GM23338 (cell line): ENCODE measurements at regions not wholly inside any gene's neighbourhood (a gene's known extent, or its start where the extent isn't known, plus 50 kb on each side); places are given as distances from the start of the nearest gene placed in this dataset.

Experiments
- ATAC-seq: fragments of 200-7000 bp; cut with Tn5 transposase; 3 replicates; pipeline ENCODE4 v1.9.1; 2020
- DNase-seq: peaks from one replicate; pipeline ENCODE4 v3.0.0-alpha.2; 2015; ENCODE audit warnings: low spot score
- H2AFZ ChIP-seq: fragments of 200-600 bp; sonication (generic); 2 replicates; pipeline ENCODE4 v1.8.0; 2016; ENCODE audit warnings: antibody characterized with exemption, mild to moderate bottlenecking, moderate library complexity
- H3F3A ChIP-seq: fragments of 200-600 bp; sonication (generic); replicated peaks from 2 replicates; pipeline ENCODE4 v1.8.0; 2017; ENCODE audit warnings: antibody characterized with exemption, mixed run types, low read depth
- H3K27ac ChIP-seq: fragments of 200-600 bp; sonication (generic); 2 replicates; pipeline ENCODE4 v1.6.1; 2016; ENCODE audit warnings: low read depth
- H3K27me3 ChIP-seq: fragments of 200-600 bp; sonication (generic); 2 replicates; pipeline ENCODE4 v1.8.0; 2016; ENCODE audit warnings: mild to moderate bottlenecking, mixed run types, moderate library complexity; ENCODE audit not compliant: insufficient read depth
- H3K36me3 ChIP-seq: fragments of 200-600 bp; sonication (generic); 2 replicates; pipeline ENCODE4 v1.8.0; 2016; ENCODE audit warnings: mild to moderate bottlenecking; ENCODE audit not compliant: insufficient read depth
- H3K4me1 ChIP-seq: fragments of 200-600 bp; sonication (generic); 2 replicates; pipeline ENCODE4 v1.8.0; 2016; ENCODE audit warnings: mild to moderate bottlenecking, moderate library complexity; ENCODE audit not compliant: insufficient read depth
- H3K4me2 ChIP-seq: fragments of 200-600 bp; sonication (generic); 2 replicates; pipeline ENCODE4 v1.7.1; 2017; ENCODE audit warnings: mixed run types
- H3K4me3 ChIP-seq: fragments of 200-600 bp; sonication (generic); 2 replicates; pipeline ENCODE4 v1.6.1; 2016; ENCODE audit warnings: mixed run types
- H3K79me2 ChIP-seq: fragments of 200-600 bp; sonication (generic); replicated peaks from 2 replicates; pipeline ENCODE4 v1.8.0; 2017; ENCODE audit warnings: mild to moderate bottlenecking; ENCODE audit not compliant: insufficient read depth
- H3K9me2 ChIP-seq: fragments of 200-600 bp; sonication (generic); 2 replicates; pipeline ENCODE4 v1.8.0; 2017; ENCODE audit not compliant: insufficient read depth
- H4K20me1 ChIP-seq: fragments of 200-600 bp; sonication (generic); replicated peaks from 2 replicates; pipeline ENCODE4 v1.8.0; 2017; ENCODE audit warnings: mild to moderate bottlenecking; ENCODE audit not compliant: insufficient read depth
- H3K27ac Mint-ChIP-seq: 2 replicates; pipeline ENCODE4 v1.8.0; 2020; ENCODE audit warnings: inconsistent platforms, mild to moderate bottlenecking, moderate library complexity, mixed read lengths
- H3K27me3 Mint-ChIP-seq: 3 replicates; pipeline ENCODE4 v1.8.0; 2022; ENCODE audit warnings: low read depth, mild to moderate bottlenecking, moderate library complexity, mixed read lengths, inconsistent platforms; ENCODE audit not compliant: insufficient read depth, poor library complexity
- H3K36me3 Mint-ChIP-seq: 3 replicates; pipeline ENCODE4 v1.8.0; 2021; ENCODE audit warnings: low read depth, mild to moderate bottlenecking, inconsistent platforms, moderate library complexity, mixed read lengths
- H3K4me1 Mint-ChIP-seq: 3 replicates; pipeline ENCODE4 v1.8.0; 2020; ENCODE audit warnings: mild to moderate bottlenecking, inconsistent platforms, mixed read lengths
- H3K4me3 Mint-ChIP-seq: 3 replicates; pipeline ENCODE4 v1.8.0; 2021; ENCODE audit warnings: moderate library complexity, mild to moderate bottlenecking, inconsistent platforms, mixed read lengths
- H3K9me3 Mint-ChIP-seq: 3 replicates; pipeline ENCODE4 v1.8.0; 2020; ENCODE audit warnings: moderate library complexity, mild to moderate bottlenecking, inconsistent platforms, mixed read lengths
- EZH2phosphoT487 ChIP-seq: fragments of 200-600 bp; sonication (generic); IDR thresholded peaks from one replicate; pipeline ENCODE4 v1.8.1; 2018; ENCODE audit warnings: antibody characterized with exemption; ENCODE audit not compliant: unreplicated experiment
- NANOG ChIP-seq: IDR thresholded peaks from 2 replicates; pipeline ENCODE4 v1.6.1; 2016; ENCODE audit warnings: antibody characterized with exemption, borderline replicate concordance
- STAT1 ChIP-seq: IDR thresholded peaks from one replicate; pipeline ENCODE4 v1.6.1; 2016; ENCODE audit warnings: antibody characterized with exemption; ENCODE audit not compliant: unreplicated experiment
- ZNF114 ChIP-seq: fragments of 250-450 bp; sonication (Bioruptor Pico); IDR thresholded peaks from 2 replicates; pipeline ENCODE4 v1.5.0; 2020; ENCODE audit warnings: mild to moderate bottlenecking, moderate library complexity
- TF ChIP-seq, protein P1 (sequence below): IDR thresholded peaks from one replicate; pipeline ENCODE4 v1.6.1; 2018; ENCODE audit warnings: antibody characterized with exemption; ENCODE audit not compliant: unreplicated experiment
- TF ChIP-seq, protein P2 (sequence below), 2 experiments: fragments of 200-600 bp in 1 of 2; sonication (generic) in 1 of 2; conservative IDR thresholded peaks; 2 replicates each; pipeline versions ENCODE4 v1.5.1 to v1.6.1; 2016 to 2017; ENCODE audit warnings: antibody characterized with exemption in 2 of 2, low read depth in 2 of 2, mild to moderate bottlenecking in 2 of 2, moderate library complexity in 1 of 2

DNA sequence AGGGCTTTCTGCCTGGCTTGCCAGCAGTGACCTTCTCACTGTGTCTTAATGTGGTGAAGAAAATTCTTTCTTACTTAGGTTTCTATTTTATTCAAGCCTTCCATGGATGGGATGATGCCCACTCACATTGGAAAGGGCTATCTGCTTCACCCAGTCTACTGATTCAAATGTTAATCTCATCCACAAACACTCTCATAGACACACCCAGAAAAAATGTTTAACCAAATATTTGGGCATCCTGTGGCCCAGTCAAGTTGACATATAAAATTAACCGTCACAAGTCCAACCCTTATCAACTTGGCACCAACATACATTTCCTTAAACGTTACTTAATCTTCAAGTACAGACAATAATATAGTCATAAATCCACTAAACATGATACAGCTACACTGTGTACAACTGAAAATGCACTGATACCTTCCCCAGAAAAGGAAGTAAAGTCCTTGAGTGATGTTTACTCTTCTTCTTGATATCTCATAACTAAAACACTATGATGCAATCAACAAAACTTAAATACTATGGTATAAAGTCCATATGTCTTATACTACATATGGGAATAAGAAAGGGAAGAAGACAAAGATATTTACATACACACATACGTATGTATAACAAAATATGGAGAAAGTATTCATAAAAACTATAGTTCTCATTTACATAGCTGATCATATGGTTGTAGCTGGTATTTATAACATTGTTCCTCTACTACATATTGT is 394.7 kb upstream of the NOVA1 start:
- ATAC-seq (no peak), DNase-seq (no peak)
- Histone ChIP-seq H3K27me3 (no peaks in the 10 kb centered on the region), H3K9me2 (peaks cover 14% of the 10 kb centered on the region), H2AFZ (no peak overlapping the region), H3K4me3 (no peak overlapping the region), H3K4me1 (peaks cover 12% of the 10 kb centered on the region; the same call in 1 of the 2 replicates), H3K4me2 (no peak overlapping the region), H4K20me1 (no peaks in the 10 kb centered on the region), H3F3A (no peaks in the 10 kb centered on the region), H3K27ac (no peak overlapping the region), H3K36me3 (no peaks in the 10 kb centered on the region), H3K79me2 (no peaks in the 10 kb centered on the region)
- TF ChIP-seq NANOG (no peak), ZNF114 (CRISPR knock-in tag) (no peak)
- TF ChIP-seq, protein P1, sequence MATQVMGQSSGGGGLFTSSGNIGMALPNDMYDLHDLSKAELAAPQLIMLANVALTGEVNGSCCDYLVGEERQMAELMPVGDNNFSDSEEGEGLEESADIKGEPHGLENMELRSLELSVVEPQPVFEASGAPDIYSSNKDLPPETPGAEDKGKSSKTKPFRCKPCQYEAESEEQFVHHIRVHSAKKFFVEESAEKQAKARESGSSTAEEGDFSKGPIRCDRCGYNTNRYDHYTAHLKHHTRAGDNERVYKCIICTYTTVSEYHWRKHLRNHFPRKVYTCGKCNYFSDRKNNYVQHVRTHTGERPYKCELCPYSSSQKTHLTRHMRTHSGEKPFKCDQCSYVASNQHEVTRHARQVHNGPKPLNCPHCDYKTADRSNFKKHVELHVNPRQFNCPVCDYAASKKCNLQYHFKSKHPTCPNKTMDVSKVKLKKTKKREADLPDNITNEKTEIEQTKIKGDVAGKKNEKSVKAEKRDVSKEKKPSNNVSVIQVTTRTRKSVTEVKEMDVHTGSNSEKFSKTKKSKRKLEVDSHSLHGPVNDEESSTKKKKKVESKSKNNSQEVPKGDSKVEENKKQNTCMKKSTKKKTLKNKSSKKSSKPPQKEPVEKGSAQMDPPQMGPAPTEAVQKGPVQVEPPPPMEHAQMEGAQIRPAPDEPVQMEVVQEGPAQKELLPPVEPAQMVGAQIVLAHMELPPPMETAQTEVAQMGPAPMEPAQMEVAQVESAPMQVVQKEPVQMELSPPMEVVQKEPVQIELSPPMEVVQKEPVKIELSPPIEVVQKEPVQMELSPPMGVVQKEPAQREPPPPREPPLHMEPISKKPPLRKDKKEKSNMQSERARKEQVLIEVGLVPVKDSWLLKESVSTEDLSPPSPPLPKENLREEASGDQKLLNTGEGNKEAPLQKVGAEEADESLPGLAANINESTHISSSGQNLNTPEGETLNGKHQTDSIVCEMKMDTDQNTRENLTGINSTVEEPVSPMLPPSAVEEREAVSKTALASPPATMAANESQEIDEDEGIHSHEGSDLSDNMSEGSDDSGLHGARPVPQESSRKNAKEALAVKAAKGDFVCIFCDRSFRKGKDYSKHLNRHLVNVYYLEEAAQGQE, result no peak
- Mint-ChIP-seq H3K36me3 (no peaks in the 10 kb centered on the region), H3K27ac (no peak overlapping the region), H3K4me1 (peaks cover 17% of the 10 kb centered on the region), H3K4me3 (no peak overlapping the region), H3K9me3 (no peaks in the 10 kb centered on the region), H3K27me3 (no peaks in the 10 kb centered on the region)

- Histone ChIP-seq H3K9me2 (peaks cover 14% of the 10 kb centered on the region), H3K27ac (no peak overlapping the region), H3K4me3 (no peak overlapping the region), H3K4me2 (no peak overlapping the region), H3K4me1 (0 out of 2 replicates have a peak, but pooled peaks cover 5% of the 10 kb centered on the region), H3K27me3 (no peaks in the 10 kb centered on the region), H3F3A (no peaks in the 10 kb centered on the region), H2AFZ (no peak overlapping the region), H3K79me2 (no peaks in the 10 kb centered on the region), H4K20me1 (no peaks in the 10 kb centered on the region), H3K36me3 (no peaks in the 10 kb centered on the region)
- TF ChIP-seq EZH2phosphoT487, result no peak
- no peaks in the 10 kb centered on the region for H3K27me3 Mint-ChIP-seq
- peaks cover 8% of the 10 kb centered on the region; the same call in 2 of the 3 replicates for H3K4me1 Mint-ChIP-seq
- H3K9me3 Mint-ChIP-seq, result no peaks in the 10 kb centered on the region
- no peaks in the 10 kb centered on the region for H3K36me3 Mint-ChIP-seq
- H3K4me3 Mint-ChIP-seq, result no peak overlapping the region
- DNase-seq, result no peak
- no peak for ATAC-seq
- no peak overlapping the region for H3K27ac Mint-ChIP-seq
These were observed 395.7 kb upstream of the NOVA1 start for GRCh38 chr14:26993556-26993955.

DNA sequence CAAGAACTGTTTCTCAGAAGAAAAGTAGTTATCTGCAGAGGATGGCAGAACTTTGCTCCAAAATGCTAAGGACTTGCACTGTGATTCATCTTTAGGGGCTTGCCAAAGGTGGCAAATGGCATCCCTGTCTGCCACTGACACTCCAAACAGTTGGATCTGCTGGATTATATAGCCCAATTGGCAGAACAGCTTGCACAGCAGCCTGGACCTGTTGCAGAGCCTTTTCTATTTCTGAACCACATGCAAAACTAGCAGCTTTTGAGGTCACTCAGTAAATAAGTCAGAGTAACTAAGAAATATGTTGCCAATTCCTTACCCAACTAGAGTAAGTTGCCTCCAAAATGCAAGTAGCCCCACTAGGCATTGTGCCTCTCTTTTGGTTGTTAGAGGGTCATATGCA is 397.5 kb upstream of the NOVA1 start:
- Histone ChIP-seq H3F3A (no peaks in the 10 kb centered on the region), H3K27me3 (no peaks in the 10 kb centered on the region), H4K20me1 (no peaks in the 10 kb centered on the region), H3K4me3 (no peak overlapping the region), H3K27ac (no peak overlapping the region), H3K9me2 (peaks cover 14% of the 10 kb centered on the region), H2AFZ (no peak overlapping the region), H3K79me2 (no peaks in the 10 kb centered on the region), H3K4me2 (no peak overlapping the region), H3K4me1 (no peaks in the 10 kb centered on the region), H3K36me3 (no peaks in the 10 kb centered on the region)
- H3K27me3 Mint-ChIP-seq, result no peaks in the 10 kb centered on the region
- H3K4me1 Mint-ChIP-seq, result no peaks in the 10 kb centered on the region
- ATAC-seq, result no peak
- no peaks in the 10 kb centered on the region for H3K36me3 Mint-ChIP-seq
- no peak overlapping the region for H3K4me3 Mint-ChIP-seq
- H3K27ac Mint-ChIP-seq, result no peak overlapping the region
- no peaks in the 10 kb centered on the region for H3K9me3 Mint-ChIP-seq
- DNase-seq, result no peak
- TF ChIP-seq, protein P2, sequence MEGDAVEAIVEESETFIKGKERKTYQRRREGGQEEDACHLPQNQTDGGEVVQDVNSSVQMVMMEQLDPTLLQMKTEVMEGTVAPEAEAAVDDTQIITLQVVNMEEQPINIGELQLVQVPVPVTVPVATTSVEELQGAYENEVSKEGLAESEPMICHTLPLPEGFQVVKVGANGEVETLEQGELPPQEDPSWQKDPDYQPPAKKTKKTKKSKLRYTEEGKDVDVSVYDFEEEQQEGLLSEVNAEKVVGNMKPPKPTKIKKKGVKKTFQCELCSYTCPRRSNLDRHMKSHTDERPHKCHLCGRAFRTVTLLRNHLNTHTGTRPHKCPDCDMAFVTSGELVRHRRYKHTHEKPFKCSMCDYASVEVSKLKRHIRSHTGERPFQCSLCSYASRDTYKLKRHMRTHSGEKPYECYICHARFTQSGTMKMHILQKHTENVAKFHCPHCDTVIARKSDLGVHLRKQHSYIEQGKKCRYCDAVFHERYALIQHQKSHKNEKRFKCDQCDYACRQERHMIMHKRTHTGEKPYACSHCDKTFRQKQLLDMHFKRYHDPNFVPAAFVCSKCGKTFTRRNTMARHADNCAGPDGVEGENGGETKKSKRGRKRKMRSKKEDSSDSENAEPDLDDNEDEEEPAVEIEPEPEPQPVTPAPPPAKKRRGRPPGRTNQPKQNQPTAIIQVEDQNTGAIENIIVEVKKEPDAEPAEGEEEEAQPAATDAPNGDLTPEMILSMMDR (conservative IDR thresholded peaks at IDR 0.05; ENCODE audit: low read depth in 2 of 2), result no peak
- TF ChIP-seq, protein P1, result no peak
- TF ChIP-seq NANOG (no peak), STAT1 (no peak)
